Lung (tissue), 11 donors: ENCODE measurements at regions not wholly inside any gene's neighbourhood (a gene's known extent, or its start where the extent isn't known, plus 50 kb on each side); places are given as distances from the start of the nearest gene placed in this dataset.
"Not testable (repeated sequence)": the region's sequence is repeated elsewhere in the genome, so short reads cannot be mapped to it uniquely, and the experiment has no call there.

Experiments used
- ATAC-seq: fragments of 200-7000 bp; cut with Tn5 transposase; one replicate; pipeline ENCODE4 v1.9.1; 2020; ENCODE audit warnings: moderate number of reproducible peaks; ENCODE audit not compliant: insufficient read depth, low FRiP score
- DNase-seq, 3 donors: peaks; one replicate each; pipeline ENCODE4 v3.0.0-alpha.2; 2013 to 2017
- H3K27ac ChIP-seq, 2 donors: one replicate each; pipeline ENCODE4 v1.5.1; 2013; ENCODE audit warnings: mild to moderate bottlenecking in 2 of 2, moderate library complexity in 2 of 2, control low read depth in 1 of 2, inconsistent platforms in 1 of 2, low read depth in 1 of 2, low read length in 1 of 2
- H3K27me3 ChIP-seq, 3 donors: one replicate each; pipeline ENCODE4 v1.5.1; 2013; ENCODE audit warnings: low read length in 2 of 3; ENCODE audit not compliant: control insufficient read depth in 3 of 3, insufficient read depth in 3 of 3
- H3K36me3 ChIP-seq, 4 donors: one replicate each; pipeline ENCODE4 v1.5.1; 2013; ENCODE audit warnings: low read length in 4 of 4, mild to moderate bottlenecking in 1 of 4, moderate library complexity in 1 of 4; ENCODE audit not compliant: control insufficient read depth in 4 of 4, insufficient read depth in 4 of 4
- H3K4me1 ChIP-seq, 5 donors: one replicate each; pipeline ENCODE4 v1.5.1; 2013; ENCODE audit warnings: low read length in 5 of 5, mild to moderate bottlenecking in 2 of 5, moderate library complexity in 1 of 5; ENCODE audit not compliant: control insufficient read depth in 5 of 5, insufficient read depth in 5 of 5
- H3K4me3 ChIP-seq: one replicate; pipeline ENCODE4 v1.5.1; 2013; ENCODE audit warnings: mild to moderate bottlenecking, control low read depth, moderate library complexity
- H3K9ac ChIP-seq, 2 donors: one replicate each; pipeline ENCODE4 v1.5.1; 2013; ENCODE audit warnings: low read length in 2 of 2, control low read depth in 1 of 2; ENCODE audit not compliant: insufficient read depth in 1 of 2
- H3K9me3 ChIP-seq, 4 donors: one replicate each; pipeline ENCODE4 v1.5.1; 2013; ENCODE audit warnings: low read length in 3 of 4, mild to moderate bottlenecking in 1 of 4, moderate library complexity in 1 of 4; ENCODE audit not compliant: control insufficient read depth in 4 of 4, insufficient read depth in 3 of 4
- CTCF ChIP-seq: IDR thresholded peaks from 2 replicates; pipeline ENCODE4 v1.5.1; 2012; ENCODE audit warnings: mild to moderate bottlenecking; ENCODE audit errors: control extremely low read depth, extremely low read depth
- WGBS, 2 donors: extraction: QIAGEN DNeasy Blood & Tissue Kit; methylation state at CpG; one replicate each; pipeline ENCODE4 v1.1.7; 2013; 5-methylcytosine and 5-hydroxymethylcytosine counted together
- donor health status: control.
- donor health status: control.
- donor health status: Bipolar disorder and iron deficiency.
- donor health status: healthy.
- donor health status: DM: yes; HTN: yes; CAD: no.

- H3K9ac ChIP-seq, result no peak overlapping the region
- no peaks in the 10 kb centered on the region for H3K9me3 ChIP-seq
- H3K4me3 ChIP-seq, result no peak overlapping the region
- WGBS, 2 donors, result 88 to 91% methylated on average over 5 of the region's 5 CpGs
- no peaks in the 10 kb centered on the region for H3K27me3 ChIP-seq
- H3K27ac ChIP-seq, result no peak overlapping the region
- TF ChIP-seq CTCF, result no peak
- DNase-seq (no peak), ATAC-seq (no peak)
- no peaks in the 10 kb centered on the region for H3K36me3 ChIP-seq
- no peaks in the 10 kb centered on the region for H3K4me1 ChIP-seq
Measured at GRCh38 chr14:57150449-57150848, 118.3 kb downstream of the EXOC5 start.

GRCh38 chr14:57139173-57139572 lies 129.5 kb downstream of the EXOC5 start:
- Histone ChIP-seq H3K36me3 (no peaks in the 10 kb centered on the region), H3K9ac (no peak overlapping the region), H3K9me3 (peaks cover 0 to 2% (median 0%) of the 10 kb centered on the region in 4 donors), H3K27me3 (no peaks in the 10 kb centered on the region), H3K4me1 (peaks cover 0 to 13% (median 0%) of the 10 kb centered on the region in 5 donors), H3K4me3 (no peak overlapping the region), H3K27ac (no peak overlapping the region)
- ATAC-seq, result no peak
- WGBS, 2 donors, result 85 to 89% methylated on average over 5 of the region's 5 CpGs
- no peak for DNase-seq
- TF ChIP-seq CTCF, result no peak

GRCh38 chr14:57136669-57137328 lies 131.9 kb downstream of the EXOC5 start:
- Histone ChIP-seq H3K27ac (no peak overlapping the region), H3K4me3 (no peak overlapping the region), H3K27me3 (no peaks in the 10 kb centered on the region), H3K4me1 (peaks cover 0 to 13% (median 0%) of the 10 kb centered on the region in 5 donors), H3K36me3 (no peaks in the 10 kb centered on the region), H3K9ac (no peak overlapping the region), H3K9me3 (peaks cover 0 to 2% (median 0%) of the 10 kb centered on the region in 4 donors)
- WGBS, 2 donors, result 52 to 60% methylated on average over 10 of the region's 10 CpGs
- ATAC-seq (no peak), DNase-seq (peak; percentile 16 to 23 (median 22))
- TF ChIP-seq CTCF, result no peak

GRCh38 chr14:57127809-57128208 lies 140.9 kb downstream of the EXOC5 start:
- not testable (repeated sequence) for H3K36me3 ChIP-seq

More at GRCh38 chr14:57127809-57128208, 140.9 kb downstream of the EXOC5 start:
- H3K27me3 ChIP-seq, ATAC-seq, H3K4me1 ChIP-seq, H3K9ac ChIP-seq, H3K9me3 ChIP-seq, H3K4me3 ChIP-seq, H3K27ac ChIP-seq, DNase-seq: not testable (repeated sequence)
- 90 to 93% methylated on average over 6 of the region's 6 CpGs for WGBS, 2 donors
